ENCODE measurements at regions not wholly inside any gene's neighbourhood (a gene's known extent, or its start where the extent isn't known, plus 50 kb on each side); places are given as distances from the start of the nearest gene placed in this dataset.

GRCh38 chr2:59594671-59595222 is 958.7 kb downstream of the BCL11A start:
- intact Hi-C loops (cut with micrococcal nuclease): no loop called here

GRCh38 chr2:59590798-59591197 is 962.7 kb downstream of the BCL11A start:
- intact Hi-C loops (cut with micrococcal nuclease): no loop called here

- intact Hi-C loops (cut with micrococcal nuclease): no loop called here
Observed at GRCh38 chr2:59589881-59590280, 963.6 kb downstream of the BCL11A start.

GRCh38 chr2:59588286-59588685 is 965.2 kb downstream of the BCL11A start:
- intact Hi-C loops (cut with micrococcal nuclease): no loop called here

- intact Hi-C loops (cut with micrococcal nuclease): no loop called here
Observed at GRCh38 chr2:59586176-59586575, 967.3 kb downstream of the BCL11A start.

- intact Hi-C loops (cut with micrococcal nuclease): no loop called here
Observed at GRCh38 chr2:59585655-59586054, 967.8 kb downstream of the BCL11A start.

- intact Hi-C loops (cut with micrococcal nuclease): no loop called here
Observed at GRCh38 chr2:59584958-59585357, 968.5 kb downstream of the BCL11A start.

- intact Hi-C loops (cut with micrococcal nuclease): no loop called here
Observed at GRCh38 chr2:59583173-59583765, 970.2 kb downstream of the BCL11A start.

GRCh38 chr2:59578349-59578748 is 975.1 kb downstream of the BCL11A start:
- intact Hi-C loops (cut with micrococcal nuclease): no loop called here

GRCh38 chr2:59575191-59575590 is 978.3 kb downstream of the BCL11A start:
- intact Hi-C loops (cut with micrococcal nuclease): no loop called here

- intact Hi-C loops (cut with micrococcal nuclease): no loop called here
Observed at GRCh38 chr2:59572227-59572626, 981.2 kb downstream of the BCL11A start.

GRCh38 chr2:59570818-59571217 is 982.6 kb downstream of the BCL11A start:
- intact Hi-C loops (cut with micrococcal nuclease): no loop called here

- intact Hi-C loops (cut with micrococcal nuclease): no loop called here
Observed at GRCh38 chr2:59569124-59569523, 984.3 kb downstream of the BCL11A start.

GRCh38 chr2:59568461-59568860 is 985.0 kb downstream of the BCL11A start:
- intact Hi-C loops (cut with micrococcal nuclease): no loop called here

GRCh38 chr2:59567151-59567550 is 986.3 kb downstream of the BCL11A start:
- intact Hi-C loops (cut with micrococcal nuclease): no loop called here

GRCh38 chr2:59566739-59567138 is 986.7 kb downstream of the BCL11A start:
- intact Hi-C loops (cut with micrococcal nuclease): no loop called here

GRCh38 chr2:59561281-59561680 is 992.2 kb downstream of the BCL11A start:
- intact Hi-C loops (cut with micrococcal nuclease): no loop called here

- intact Hi-C loops (cut with micrococcal nuclease): no loop called here
Observed at GRCh38 chr2:59560769-59561168, 992.7 kb downstream of the BCL11A start.

- intact Hi-C loops (cut with micrococcal nuclease): no loop called here
Observed at GRCh38 chr2:59540864-59541263, 1012.6 kb downstream of the BCL11A start.

GRCh38 chr2:59538398-59538911 is 1015.0 kb downstream of the BCL11A start:
- intact Hi-C loops (cut with micrococcal nuclease): no loop called here

GRCh38 chr2:59532808-59533207 is 1020.6 kb downstream of the BCL11A start:
- intact Hi-C loops (cut with micrococcal nuclease): no loop called here

GRCh38 chr2:59530258-59530657 is 1023.2 kb downstream of the BCL11A start:
- intact Hi-C loops (cut with micrococcal nuclease): no loop called here

- intact Hi-C loops (cut with micrococcal nuclease): no loop called here
Observed at GRCh38 chr2:59529726-59530125, 1023.7 kb downstream of the BCL11A start.

All from T-helper 1 cell treated with Interleukin-12 subunit alpha and Interleukin-12 subunit beta and Interleukin-4 antibody, amounts not matched to agents 30 ng/mL and 1 ng/mL, for 36 hours (primary cell).